ENCODE measurements at regions not wholly inside any gene's neighbourhood (a gene's known extent, or its start where the extent isn't known, plus 50 kb on each side); places are given as distances from the start of the nearest gene placed in this dataset.

GRCh38 chr2:53108246-53108645 lies 659.4 kb upstream of the CHAC2 start:
- no peak for DNase-seq (ENCODE audit: low spot score)

GRCh38 chr2:53104263-53104662 lies 663.3 kb upstream of the CHAC2 start:
- no peak for DNase-seq (ENCODE audit: low spot score)

GRCh38 chr2:53103679-53104078 lies 663.9 kb upstream of the CHAC2 start:
- DNase-seq (ENCODE audit: low spot score): no peak

- DNase-seq (ENCODE audit: low spot score): no peak
Observed at GRCh38 chr2:53098696-53099078, 668.9 kb upstream of the CHAC2 start.

- DNase-seq (ENCODE audit: low spot score): no peak
Observed at GRCh38 chr2:53096351-53096750, 671.3 kb upstream of the CHAC2 start.

GRCh38 chr2:53095664-53096063 lies 671.9 kb upstream of the CHAC2 start:
- DNase-seq (ENCODE audit: low spot score): no peak

- DNase-seq (ENCODE audit: low spot score): no peak
Observed at GRCh38 chr2:53095227-53095626, 672.4 kb upstream of the CHAC2 start.

GRCh38 chr2:53093355-53093754 lies 674.2 kb upstream of the CHAC2 start:
- DNase-seq (ENCODE audit: low spot score): no peak

GRCh38 chr2:53091183-53091582 lies 676.4 kb upstream of the CHAC2 start:
- DNase-seq (ENCODE audit: low spot score): no peak

- no peak for DNase-seq (ENCODE audit: low spot score)
Observed at GRCh38 chr2:53087874-53088461, 679.6 kb upstream of the CHAC2 start.

GRCh38 chr2:53087262-53087873 lies 680.2 kb upstream of the CHAC2 start:
- DNase-seq (ENCODE audit: low spot score): no peak

GRCh38 chr2:53077413-53077812 lies 690.2 kb upstream of the CHAC2 start:
- DNase-seq (ENCODE audit: low spot score): no peak

GRCh38 chr2:53075760-53076159 lies 691.8 kb upstream of the CHAC2 start:
- DNase-seq (ENCODE audit: low spot score): no peak

- no peak for DNase-seq (ENCODE audit: low spot score)
Observed at GRCh38 chr2:53067533-53067932, 700.1 kb upstream of the CHAC2 start.

- no peak for DNase-seq (ENCODE audit: low spot score)
Observed at GRCh38 chr2:53067056-53067455, 700.5 kb upstream of the CHAC2 start.

GRCh38 chr2:53064154-53064553 lies 703.5 kb upstream of the CHAC2 start:
- no peak for DNase-seq (ENCODE audit: low spot score)

- no peak for DNase-seq (ENCODE audit: low spot score)
Observed at GRCh38 chr2:53058526-53058925, 709.1 kb upstream of the CHAC2 start.

GRCh38 chr2:53053937-53054336 lies 713.7 kb upstream of the CHAC2 start:
- DNase-seq (ENCODE audit: low spot score): no peak

GRCh38 chr2:53051157-53051556 lies 716.4 kb upstream of the CHAC2 start:
- DNase-seq (ENCODE audit: low spot score): no peak

GRCh38 chr2:53040536-53041229 lies 726.9 kb upstream of the CHAC2 start:
- DNase-seq (ENCODE audit: low spot score): no peak

GRCh38 chr2:53036196-53036595 lies 731.4 kb upstream of the CHAC2 start:
- DNase-seq (ENCODE audit: low spot score): no peak

GRCh38 chr2:53035153-53035552 lies 732.5 kb upstream of the CHAC2 start:
- no peak for DNase-seq (ENCODE audit: low spot score)

GRCh38 chr2:53033411-53033810 lies 734.2 kb upstream of the CHAC2 start:
- DNase-seq (ENCODE audit: low spot score): no peak
